HCT116 (cell line): ENCODE measurements at regions not wholly inside any gene's neighbourhood (a gene's known extent, or its start where the extent isn't known, plus 50 kb on each side); places are given as distances from the start of the nearest gene placed in this dataset.

ENCODE experiments used
- ATAC-seq: fragments of 200-7000 bp; cut with Tn5 transposase; 2 replicates; pipeline ENCODE4 v1.9.1; 2020; ENCODE audit warnings: mild to moderate bottlenecking, moderate library complexity
- BruUV-seq: library from RNA; stranded (reverse); fragments of 400-500 nt; replicated peaks from 2 replicates; lab custom pipeline; 2021; lab: Mats Ljungman, UMichigan
- CTCF ChIA-PET: fragments of 300-600 bp; sonication (Branson Sonifier 250); formaldehyde crosslinking; loops from one replicate; lab custom pipeline; 2021; ENCODE audit warnings: antibody characterized with exemption; lab: Charles Lee
- POLR2A ChIA-PET: fragments of 300-600, 350-600 bp; sonication (Branson Sonifier 250); formaldehyde crosslinking; loops from one replicate; lab custom pipeline; 2021; ENCODE audit warnings: antibody characterized with exemption; lab: Charles Lee
- RAD21 ChIA-PET, 2 experiments: fragments of 300-600 bp; sonication (Branson Sonifier 250); formaldehyde crosslinking; loops; one replicate each; lab custom pipeline; 2023; ENCODE audit warnings: low total read pairs in 2 of 2; ENCODE audit not compliant: uncharacterized antibody in 2 of 2, unreplicated experiment in 2 of 2, low non-redundant PET in 1 of 2; lab: Charles Lee
- DNase-seq: peaks from one replicate; pipeline ENCODE4 v3.0.0-alpha.2; 2010; ENCODE audit warnings: low read depth, low spot score
- H2AFZ ChIP-seq: fragments of 200-600 bp; shearing (Covaris generic), sonication (generic); 2 replicates; pipeline ENCODE4 v1.6.1; 2017; ENCODE audit warnings: low read depth, mixed run types, mixed read lengths, antibody characterized with exemption, low read length; ENCODE audit not compliant: poor library complexity, severe bottlenecking
- H3K27ac ChIP-seq: 2 replicates; pipeline ENCODE4 v1.5.1; 2012; ENCODE audit warnings: low read depth, low read length
- H3K27me3 ChIP-seq: fragments of 200-600 bp; sonication (generic); 2 replicates; pipeline ENCODE4 v1.6.1; 2016; ENCODE audit warnings: mixed run types, low read length, mixed read lengths; ENCODE audit not compliant: insufficient read depth
- H3K36me3 ChIP-seq, 2 experiments: fragments of 200-500 bp in 1 of 2; fragments of 200-600 bp in 1 of 2; sonication (Bioruptor generic) in 1 of 2; sonication (generic) in 1 of 2; 2 replicates each; pipeline versions ENCODE4 v1.5.1 to v1.6.1; 2014 to 2016; ENCODE audit warnings: low read length in 2 of 2, inconsistent platforms in 1 of 2, mixed read lengths in 1 of 2, mixed run types in 1 of 2; ENCODE audit not compliant: insufficient read depth in 2 of 2, control insufficient read depth in 1 of 2
- H3K4me1 ChIP-seq, 2 experiments: fragments of 200-600 bp in 1 of 2; sonication (generic) in 1 of 2; 2 replicates each; pipeline versions ENCODE4 v1.5.1 to v1.6.1; 2012 to 2017; ENCODE audit warnings: low read length in 2 of 2, inconsistent platforms in 1 of 2, mild to moderate bottlenecking in 1 of 2, mixed read lengths in 1 of 2, mixed run types in 1 of 2, moderate library complexity in 1 of 2; ENCODE audit not compliant: insufficient read depth in 2 of 2, control insufficient read depth in 1 of 2
- H3K4me2 ChIP-seq: fragments of 200-600 bp; sonication (generic); 2 replicates; pipeline ENCODE4 v1.6.1; 2017; ENCODE audit warnings: mixed run types, low read length, mixed read lengths
- H3K4me3 ChIP-seq, 2 experiments: fragments of 200-600 bp in 1 of 2; sonication (generic) in 1 of 2; replicated peaks in 1 of 2; 2 replicates each; pipeline ENCODE4 v1.5.1; 2011 to 2016; ENCODE audit warnings: low read length in 2 of 2, control low read depth in 1 of 2, low read depth in 1 of 2, mild to moderate bottlenecking in 1 of 2, mixed read lengths in 1 of 2, mixed run types in 1 of 2
- H3K79me2 ChIP-seq: fragments of 200-600 bp; sonication (generic); 2 replicates; pipeline ENCODE4 v1.6.1; 2017; ENCODE audit warnings: mild to moderate bottlenecking, mixed run types, low read length, moderate library complexity, mixed read lengths; ENCODE audit not compliant: insufficient read depth
- H3K9ac ChIP-seq: fragments of 200-600 bp; sonication (generic); 2 replicates; pipeline ENCODE4 v1.6.1; 2016; ENCODE audit warnings: low read length, mixed read lengths
- H3K9me2 ChIP-seq: fragments of 200-600 bp; sonication (generic), shearing (Covaris generic); 2 replicates; pipeline ENCODE4 v1.6.1; 2017; ENCODE audit warnings: mixed run types, mild to moderate bottlenecking, moderate library complexity; ENCODE audit not compliant: insufficient read depth
- H3K9me3 ChIP-seq, 2 experiments: fragments of 200-500 bp in 1 of 2; fragments of 200-600 bp in 1 of 2; sonication (Bioruptor generic) in 1 of 2; sonication (generic) in 1 of 2; 2 replicates each; pipeline ENCODE4 v1.6.1; 2014 to 2017; ENCODE audit warnings: low read length in 2 of 2, mixed read lengths in 2 of 2, inconsistent platforms in 1 of 2, low read depth in 1 of 2, mild to moderate bottlenecking in 1 of 2, mixed run types in 1 of 2, moderate library complexity in 1 of 2; ENCODE audit not compliant: control insufficient read depth in 1 of 2, insufficient read depth in 1 of 2
- H4K20me1 ChIP-seq: fragments of 200-600 bp; sonication (generic), shearing (Covaris generic); 2 replicates; pipeline ENCODE4 v1.6.1; 2017; ENCODE audit warnings: mixed run types, mild to moderate bottlenecking, moderate library complexity; ENCODE audit not compliant: insufficient read depth
- ATF3 ChIP-seq: IDR thresholded peaks from 2 replicates; pipeline ENCODE4 v1.6.1; 2012
- CBX3 ChIP-seq: IDR thresholded peaks from 2 replicates; pipeline ENCODE4 v1.6.1; 2012; ENCODE audit warnings: low read depth
- POLR2AphosphoS5 ChIP-seq: IDR thresholded peaks from 2 replicates; pipeline ENCODE4 v1.6.1; 2011; ENCODE audit warnings: mild to moderate bottlenecking, low read depth, low read length, moderate library complexity
- SIN3A ChIP-seq: IDR thresholded peaks from 2 replicates; pipeline ENCODE4 v1.6.1; 2012; ENCODE audit warnings: low read depth
- intact Hi-C: fragments of 100-400 bp; cut with micrococcal nuclease; formaldehyde crosslinking; loops from 2 replicates; pipeline ENCODE4 v1.10.0; 2022

GRCh38 chr10:58003945-58004344 is 263.7 kb downstream of the IPMK start:
- H2AFZ ChIP-seq, result no peak overlapping the region
- no peak overlapping the region for H3K9ac ChIP-seq
- H3K36me3 ChIP-seq, result no peaks in the 10 kb centered on the region
- no peak overlapping the region for H3K4me2 ChIP-seq
- H3K79me2 ChIP-seq, result no peaks in the 10 kb centered on the region
- DNase-seq, result no peak
- TF ChIP-seq POLR2AphosphoS5 (no peak), SIN3A (no peak), CBX3 (no peak)
- ChIA-PET RAD21 (no interaction called here), POLR2A (no interaction called here), CTCF (no interaction called here)
- no TSS peak for BruUV-seq
- no peaks in the 10 kb centered on the region for H3K9me3 ChIP-seq
- H3K27ac ChIP-seq, result no peak overlapping the region
- no peak overlapping the region for H3K4me3 ChIP-seq
- H3K4me1 ChIP-seq, result no peaks in the 10 kb centered on the region
- no peaks in the 10 kb centered on the region for H3K27me3 ChIP-seq
- ATAC-seq, result no peak
- H4K20me1 ChIP-seq, result no peaks in the 10 kb centered on the region
- no peaks in the 10 kb centered on the region for H3K9me2 ChIP-seq
- intact Hi-C loops, result loop anchor here (5.0 kb wide), 1 partner anchor 52 kb away; no protein-coding TSS in a partner anchor

GRCh38 chr10:58001159-58001558 is 266.5 kb downstream of the IPMK start:
- H3K4me3 ChIP-seq, result no peak overlapping the region
- intact Hi-C loops, result loop anchor here (5.0 kb wide), 1 partner anchor 49 kb away; no protein-coding TSS in a partner anchor
- RAD21 ChIA-PET, result no interaction called here
- DNase-seq, result no peak
- no peak for TF ChIP-seq ATF3
- TF ChIP-seq, all 23 proteins: peak for 0
- Histone ChIP-seq H2AFZ (no peak overlapping the region), H3K79me2 (no peaks in the 10 kb centered on the region), H3K4me1 (no peaks in the 10 kb centered on the region), H3K27ac (no peak overlapping the region), H3K9me3 (no peaks in the 10 kb centered on the region), H3K9ac (no peak overlapping the region), H3K36me3 (no peaks in the 10 kb centered on the region), H3K27me3 (no peaks in the 10 kb centered on the region), H3K4me2 (no peak overlapping the region), H3K9me2 (no peaks in the 10 kb centered on the region), H4K20me1 (no peaks in the 10 kb centered on the region)
- ATAC-seq, result no peak
- CTCF ChIA-PET, result no interaction called here
- POLR2A ChIA-PET, result no interaction called here
- no TSS peak for BruUV-seq
